IMR-90 (cell line): ENCODE measurements at regions not wholly inside any gene's neighbourhood (a gene's known extent, or its start where the extent isn't known, plus 50 kb on each side); places are given as distances from the start of the nearest gene placed in this dataset.
"Not testable (repeated sequence)": the region's sequence is repeated elsewhere in the genome, so short reads cannot be mapped to it uniquely, and the experiment has no call there.

Source experiments
- ATAC-seq: fragments of 200-7000 bp; cut with Tn5 transposase; 2 replicates; pipeline ENCODE4 v1.9.1; 2020; ENCODE audit warnings: low read depth, mild to moderate bottlenecking, moderate library complexity
- BruUV-seq: library from RNA; stranded (reverse); fragments of 400-500 nt; replicated peaks from 2 replicates; lab custom pipeline; 2021; lab: Mats Ljungman, UMichigan
- CTCF ChIA-PET: fragments of 300-600 bp; formaldehyde crosslinking; extraction: SDS; loops from one replicate; lab custom pipeline; 2021; ENCODE audit warnings: antibody characterized with exemption; lab: Yijun Ruan, JAX
- POLR2A ChIA-PET: fragments of 300-600 bp; sonication (Branson Sonifier 250); formaldehyde crosslinking; loops from one replicate; lab custom pipeline; 2022; ENCODE audit warnings: antibody characterized with exemption; ENCODE audit not compliant: unreplicated experiment; lab: Charles Lee
- DNase-seq: peaks from one replicate; pipeline ENCODE4 v3.0.0; 2013
- H2AFZ ChIP-seq: replicated peaks from 2 replicates; pipeline ENCODE3; 2013; ENCODE audit warnings: low read length, mild to moderate bottlenecking; ENCODE audit not compliant: poor library complexity
- H2AK5ac ChIP-seq: 2 replicates; pipeline ENCODE4 v1.6.1; 2013; ENCODE audit warnings: low read depth, low read length, inconsistent platforms
- H2AK9ac ChIP-seq: replicated peaks from 2 replicates; pipeline ENCODE3; 2013; ENCODE audit warnings: mild to moderate bottlenecking, low read depth, low read length, moderate library complexity; ENCODE audit not compliant: poor library complexity
- H2BK120ac ChIP-seq: 2 replicates; pipeline ENCODE4 v1.6.1; 2013; ENCODE audit warnings: low read depth, low read length, inconsistent platforms
- H2BK15ac ChIP-seq: 3 replicates; pipeline ENCODE4 v1.6.1; 2013; ENCODE audit warnings: low read depth, low read length, inconsistent platforms
- H2BK20ac ChIP-seq: 2 replicates; pipeline ENCODE4 v1.6.1; 2013; ENCODE audit warnings: low read depth, mild to moderate bottlenecking, inconsistent platforms, low read length, moderate library complexity
- H2BK5ac ChIP-seq: 2 replicates; pipeline ENCODE4 v1.6.1; 2013; ENCODE audit warnings: mild to moderate bottlenecking, low read depth, low read length, inconsistent platforms; ENCODE audit not compliant: poor library complexity, severe bottlenecking
- H3K14ac ChIP-seq: replicated peaks from 2 replicates; pipeline ENCODE4 v1.6.1; 2013; ENCODE audit warnings: low read depth, low read length, inconsistent platforms
- H3K18ac ChIP-seq: 2 replicates; pipeline ENCODE4 v1.6.1; 2013; ENCODE audit warnings: low read depth, low read length, control low read depth
- H3K23ac ChIP-seq: 2 replicates; pipeline ENCODE4 v1.6.1; 2013; ENCODE audit warnings: low read depth, low read length, inconsistent platforms
- H3K27ac ChIP-seq: 2 replicates; pipeline ENCODE4 v1.5.1; 2013; ENCODE audit warnings: mild to moderate bottlenecking, control low read depth, low read length; ENCODE audit not compliant: insufficient read depth
- H3K27me3 ChIP-seq: 2 replicates; pipeline ENCODE4 v1.6.1; 2013; ENCODE audit warnings: low read length; ENCODE audit not compliant: control insufficient read depth, insufficient read depth
- H3K36me3 ChIP-seq: 2 replicates; pipeline ENCODE4 v1.6.1; 2013; ENCODE audit warnings: low read length, mixed read lengths; ENCODE audit not compliant: control insufficient read depth, insufficient read depth
- H3K4ac ChIP-seq: 2 replicates; pipeline ENCODE4 v1.6.1; 2013; ENCODE audit warnings: low read depth, low read length, inconsistent platforms
- H3K4me1 ChIP-seq: 2 replicates; pipeline ENCODE4 v1.6.1; 2013; ENCODE audit warnings: low read length, mixed read lengths; ENCODE audit not compliant: control insufficient read depth, insufficient read depth
- H3K4me2 ChIP-seq: 2 replicates; pipeline ENCODE4 v1.6.1; 2013; ENCODE audit warnings: low read depth, mild to moderate bottlenecking, control low read depth, low read length, moderate library complexity
- H3K4me3 ChIP-seq: 2 replicates; pipeline ENCODE4 v1.5.1; 2013; ENCODE audit warnings: low read depth, mild to moderate bottlenecking, control low read depth, low read length, moderate library complexity; ENCODE audit not compliant: insufficient read depth
- H3K56ac ChIP-seq: 2 replicates; pipeline ENCODE4 v1.6.1; 2013; ENCODE audit warnings: low read length, inconsistent platforms; ENCODE audit not compliant: insufficient read depth; ENCODE audit errors: extremely low read depth
- H3K79me1 ChIP-seq, 2 experiments: 2 replicates each; pipeline ENCODE4 v1.6.1; 2013; ENCODE audit warnings: low read length in 2 of 2, inconsistent platforms in 1 of 2, low read depth in 1 of 2
- H3K9ac ChIP-seq: 2 replicates; pipeline ENCODE4 v1.6.1; 2013; ENCODE audit warnings: low read depth, low read length, control low read depth
- H3K9me1 ChIP-seq: 2 replicates; pipeline ENCODE4 v1.6.1; 2013; ENCODE audit warnings: low read length, inconsistent platforms; ENCODE audit not compliant: insufficient read depth
- H3K9me3 ChIP-seq: 2 replicates; pipeline ENCODE4 v1.6.1; 2013; ENCODE audit warnings: low read length; ENCODE audit not compliant: control insufficient read depth, insufficient read depth
- H4K20me1 ChIP-seq: 2 replicates; pipeline ENCODE4 v1.6.1; 2013; ENCODE audit warnings: low read length, inconsistent platforms; ENCODE audit not compliant: insufficient read depth
- H4K5ac ChIP-seq: 2 replicates; pipeline ENCODE4 v1.6.1; 2013; ENCODE audit warnings: mild to moderate bottlenecking, low read depth, low read length, control low read depth
- H4K8ac ChIP-seq, 2 experiments: 2 replicates each; pipeline ENCODE4 v1.6.1; 2013; ENCODE audit warnings: low read depth in 2 of 2, low read length in 2 of 2, control low read depth in 1 of 2, inconsistent platforms in 1 of 2
- H4K91ac ChIP-seq: 2 replicates; pipeline ENCODE4 v1.6.1; 2013; ENCODE audit warnings: low read depth, low read length, inconsistent platforms; ENCODE audit not compliant: insufficient read depth
- CEBPB ChIP-seq: IDR thresholded peaks from 2 replicates; pipeline ENCODE4 v1.6.1; 2012; ENCODE audit warnings: low read depth, low read length, improper control_type of control experiment
- MAZ ChIP-seq: IDR thresholded peaks from 2 replicates; pipeline ENCODE4 v1.6.1; 2012; ENCODE audit warnings: low read depth, mild to moderate bottlenecking, low read length, improper control_type of control experiment, moderate library complexity, borderline replicate concordance
- WGBS, 2 experiments: methylation state at CpG; one replicate each; pipeline versions ENCODE4 v1.1.5 to v1.1.7; 2013; ENCODE audit warnings: missing lambda C conversion rate in 2 of 2; ENCODE audit not compliant: insufficient read length in 1 of 2; ENCODE audit errors: extremely low coverage in 2 of 2; 5-methylcytosine and 5-hydroxymethylcytosine counted together
- dilution Hi-C: fragments of 300-500 bp; cut with HindIII; formaldehyde crosslinking; loops from one replicate; pipeline ENCODE4 v1.14.3; 2018; ENCODE audit warnings: low sequenced_read_pairs; ENCODE audit not compliant: unreplicated experiment
- in situ Hi-C: fragments of 300-500 bp; cut with MboI; formaldehyde crosslinking; loops from 3 replicates; pipeline ENCODE4 v1.14.3; 2019; ENCODE audit warnings: low sequenced_read_pairs, inconsistent platforms, mixed read lengths
- intact Hi-C: fragments of 100-400 bp; cut with micrococcal nuclease; formaldehyde crosslinking; loops from 2 replicates; pipeline ENCODE4 v1.10.0; 2022

GRCh38 chr20:26295006-26295405, 598.4 kb upstream of the ZNF337 start:
- dilution Hi-C loops: no loop called here
- H4K20me1 ChIP-seq: no peaks in the 10 kb centered on the region
- ChIA-PET CTCF (no interaction called here), POLR2A (no interaction called here)
- H3K23ac ChIP-seq: no peak overlapping the region
- DNase-seq: no peak
- H3K14ac ChIP-seq: no peak overlapping the region
- H3K56ac ChIP-seq: no peak overlapping the region
- H3K18ac ChIP-seq: no peak overlapping the region
- H3K4me2 ChIP-seq: no peak overlapping the region
- H2AFZ ChIP-seq: no peak overlapping the region
- H2BK20ac ChIP-seq: no peak overlapping the region
- no peaks in the 10 kb centered on the region for H3K36me3 ChIP-seq
- H2AK5ac ChIP-seq: no peak overlapping the region
- ATAC-seq: no peak
- H3K27me3 ChIP-seq: no peaks in the 10 kb centered on the region
- H2AK9ac ChIP-seq: no peak overlapping the region
- no peaks in the 10 kb centered on the region for H3K79me1 ChIP-seq
- no peak overlapping the region for H3K4me3 ChIP-seq
- in situ Hi-C loops: no loop called here
- no peak overlapping the region for H3K27ac ChIP-seq
- no peaks in the 10 kb centered on the region for H3K9me1 ChIP-seq
- no peak overlapping the region for H3K9ac ChIP-seq
- H4K91ac ChIP-seq: no peak overlapping the region
- no TSS peak for BruUV-seq
- no peak overlapping the region for H2BK120ac ChIP-seq
- no peak overlapping the region for H2BK15ac ChIP-seq
- H3K4ac ChIP-seq: no peak overlapping the region
- no CpG with 5 or more reads among the region's 5 CpGs for WGBS, 2 experiments
- H3K9me3 ChIP-seq: no peaks in the 10 kb centered on the region
- no peak overlapping the region for H2BK5ac ChIP-seq
- intact Hi-C loops: no loop called here
- H4K8ac ChIP-seq: no peak overlapping the region
- TF ChIP-seq CEBPB (0 out of 2 replicates have a peak, but pooled peaks have one; percentile 4), MAZ (no peak)
- no peak overlapping the region for H4K5ac ChIP-seq
- H3K4me1 ChIP-seq: no peaks in the 10 kb centered on the region

DNA sequence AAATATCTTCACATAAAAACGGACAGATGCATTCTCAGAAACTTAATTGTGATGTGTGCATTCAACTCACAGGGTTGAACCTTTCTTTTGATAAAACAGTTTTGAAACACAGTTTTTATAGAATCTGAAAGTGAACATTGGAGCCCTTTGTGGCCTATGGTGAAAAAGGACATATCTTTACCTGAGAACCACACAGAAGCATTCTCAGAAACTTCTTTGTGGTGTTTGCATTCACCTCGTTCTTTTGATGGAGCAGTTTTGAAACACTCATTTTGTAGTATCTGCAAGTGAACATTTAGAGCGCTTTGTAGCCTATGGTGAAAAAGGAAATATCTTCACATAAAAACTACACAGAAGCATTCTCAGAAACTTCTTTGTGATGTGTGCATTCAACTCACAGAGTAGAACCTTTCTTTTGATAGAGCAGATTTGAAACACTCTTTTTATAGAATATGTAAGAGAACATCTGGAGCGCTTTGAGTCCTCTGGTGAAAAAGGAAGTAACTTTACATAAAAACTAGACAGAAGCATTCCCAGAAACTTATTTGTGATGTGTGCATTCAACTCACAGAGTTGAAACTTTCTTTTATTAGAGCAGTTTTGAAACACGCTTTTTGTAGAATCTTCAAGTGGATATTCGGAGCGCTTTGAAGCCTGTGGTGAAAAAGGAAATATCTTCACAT, 591.9 kb upstream of the ZNF337 start:
- in situ Hi-C loops, intact Hi-C loops, H3K9me1 ChIP-seq: not testable (repeated sequence)

More for the DNA sequence above, 591.9 kb upstream of the ZNF337 start:
- H2AFZ ChIP-seq, H3K4me1 ChIP-seq, H2AK9ac ChIP-seq, H2AK5ac ChIP-seq, ATAC-seq, H3K23ac ChIP-seq, CTCF ChIA-PET, H2BK20ac ChIP-seq, H2BK5ac ChIP-seq, DNase-seq, H3K4me3 ChIP-seq, H3K18ac ChIP-seq, H4K20me1 ChIP-seq, POLR2A ChIA-PET, H3K56ac ChIP-seq, dilution Hi-C loops, H3K27ac ChIP-seq, H3K79me1 ChIP-seq, H3K4ac ChIP-seq, H3K4me2 ChIP-seq, H3K36me3 ChIP-seq, H2BK15ac ChIP-seq, H3K9me3 ChIP-seq, H4K8ac ChIP-seq, H2BK120ac ChIP-seq, H4K91ac ChIP-seq, H3K9ac ChIP-seq, H3K14ac ChIP-seq, H3K27me3 ChIP-seq, BruUV-seq, H4K5ac ChIP-seq: not testable (repeated sequence)
- no CpG with 5 or more reads among the region's 7 CpGs for WGBS, 2 experiments
